NCI-H2196 (cell line): ENCODE measurements at regions not wholly inside any gene's neighbourhood (a gene's known extent, or its start where the extent isn't known, plus 50 kb on each side); places are given as distances from the start of the nearest gene placed in this dataset.

Experiments used
- DNase-seq: peaks from one replicate; lab custom pipeline; 2025; ENCODE audit not compliant: unreplicated experiment; lab: John Stamatoyannopoulos, UW

- DNase-seq = no peak
Measured at GRCh38 chr2:64361151-64361938, 92.6 kb upstream of the LGALSL start.

GRCh38 chr2:64362562-64363026 is 91.4 kb upstream of the LGALSL start:
- no peak for DNase-seq

GRCh38 chr2:64363140-64363539 is 90.8 kb upstream of the LGALSL start:
- DNase-seq = no peak

- DNase-seq = no peak
Measured at GRCh38 chr2:64363848-64364247, 90.1 kb upstream of the LGALSL start.

GRCh38 chr2:64367444-64368232 is 86.3 kb upstream of the LGALSL start:
- no peak for DNase-seq

GRCh38 chr2:64369706-64370105 is 84.3 kb upstream of the LGALSL start:
- no peak for DNase-seq

- DNase-seq = no peak
Measured at GRCh38 chr2:64371727-64372126, 82.2 kb upstream of the LGALSL start.

GRCh38 chr2:64374686-64375085 is 79.3 kb upstream of the LGALSL start:
- DNase-seq = no peak

- no peak for DNase-seq
Measured at GRCh38 chr2:64376926-64377325, 77.0 kb upstream of the LGALSL start.

- no peak for DNase-seq
Measured at GRCh38 chr2:64379186-64379585, 74.8 kb upstream of the LGALSL start.

GRCh38 chr2:64380853-64381527 is 73.0 kb upstream of the LGALSL start:
- no peak for DNase-seq

GRCh38 chr2:64383016-64383591 is 70.9 kb upstream of the LGALSL start:
- no peak for DNase-seq

- DNase-seq = no peak
Measured at GRCh38 chr2:64383881-64384280, 70.1 kb upstream of the LGALSL start.

GRCh38 chr2:64386676-64387075 is 67.3 kb upstream of the LGALSL start:
- no peak for DNase-seq

GRCh38 chr2:64390586-64390985 is 63.4 kb upstream of the LGALSL start:
- DNase-seq = no peak

GRCh38 chr2:64391424-64391823 is 62.5 kb upstream of the LGALSL start:
- DNase-seq = no peak

- DNase-seq = no peak
Measured at GRCh38 chr2:64391940-64392339, 62.0 kb upstream of the LGALSL start.

GRCh38 chr2:64392529-64392928 is 61.4 kb upstream of the LGALSL start:
- DNase-seq = no peak

- no peak for DNase-seq
Measured at GRCh38 chr2:64393383-64394010, 60.5 kb upstream of the LGALSL start.

GRCh38 chr2:64394153-64394552 is 59.8 kb upstream of the LGALSL start:
- no peak for DNase-seq

- no peak for DNase-seq
Measured at GRCh38 chr2:64396001-64396400, 58.0 kb upstream of the LGALSL start.
